NB4 (cell line): ENCODE measurements at regions not wholly inside any gene's neighbourhood (a gene's known extent, or its start where the extent isn't known, plus 50 kb on each side); places are given as distances from the start of the nearest gene placed in this dataset.
"Not testable (repeated sequence)": the region's sequence is repeated elsewhere in the genome, so short reads cannot be mapped to it uniquely, and the experiment has no call there.

Experiments used
- CTCF ChIP-seq: IDR thresholded peaks from one replicate; pipeline ENCODE4 v1.5.1; 2012; ENCODE audit warnings: low read depth, low read length
- MYC ChIP-seq: IDR thresholded peaks from 2 replicates; pipeline ENCODE4 v1.6.1; 2011; ENCODE audit warnings: low read depth, low read length
- TF ChIP-seq, protein P1 (sequence below): IDR thresholded peaks from 2 replicates; pipeline ENCODE4 v1.6.1; 2011; ENCODE audit warnings: low read depth, low read length

DNA sequence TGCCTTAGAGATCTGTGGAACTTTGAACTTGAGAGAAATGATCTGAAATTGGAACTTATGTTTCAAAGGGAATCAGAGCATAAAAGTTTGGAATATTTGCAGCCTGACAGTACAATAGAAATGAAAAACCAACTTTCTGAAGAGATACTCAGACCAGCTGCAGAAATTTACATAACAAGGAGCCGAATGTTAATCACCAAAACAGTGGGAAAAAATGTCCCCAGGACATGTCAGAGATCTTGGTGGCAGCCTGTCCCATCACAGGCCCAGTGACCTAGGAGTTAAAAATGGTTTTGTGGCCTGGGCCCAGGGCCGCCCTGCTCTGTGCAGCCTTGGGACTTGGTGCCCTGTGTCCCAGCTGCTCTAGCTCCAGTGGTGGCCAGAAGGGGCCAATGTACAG lies 88.2 kb upstream of the ADORA2B start:
- not testable (repeated sequence) for TF ChIP-seq MYC, CTCF
- TF ChIP-seq, protein P1, sequence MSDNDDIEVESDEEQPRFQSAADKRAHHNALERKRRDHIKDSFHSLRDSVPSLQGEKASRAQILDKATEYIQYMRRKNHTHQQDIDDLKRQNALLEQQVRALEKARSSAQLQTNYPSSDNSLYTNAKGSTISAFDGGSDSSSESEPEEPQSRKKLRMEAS: not testable (repeated sequence)
